Activated B cell treated with CpG ODN at 0.5 μM for 24 hours (primary cell): ENCODE measurements at regions not wholly inside any gene's neighbourhood (a gene's known extent, or its start where the extent isn't known, plus 50 kb on each side); places are given as distances from the start of the nearest gene placed in this dataset.

Source experiments
- ATAC-seq: fragments of 200-7000 bp; cut with Tn5 transposase; one replicate; pipeline ENCODE4 v1.10.0; 2021; ENCODE audit warnings: low read depth, mild to moderate bottlenecking, moderate library complexity
- CTCF ChIA-PET: fragments of 350-600 bp; sonication (Branson Sonifier 250); formaldehyde crosslinking; loops from one replicate; lab custom pipeline; 2021; ENCODE audit warnings: antibody characterized with exemption; lab: Charles Lee
- POLR2A ChIA-PET: fragments of 350-600 bp; sonication (Branson Sonifier 250); formaldehyde crosslinking; loops from one replicate; lab custom pipeline; 2021; ENCODE audit warnings: antibody characterized with exemption; lab: Charles Lee
- DNase-seq: peaks from one replicate; pipeline ENCODE4 v3.0.0; 2022
- H3K27ac Mint-ChIP-seq: one replicate; pipeline ENCODE4 v1.8.0; 2020; ENCODE audit warnings: mixed read lengths
- H3K27me3 Mint-ChIP-seq: one replicate; pipeline ENCODE4 v1.8.0; 2021; ENCODE audit warnings: mixed read lengths
- H3K36me3 Mint-ChIP-seq: one replicate; pipeline ENCODE4 v1.8.0; 2021; ENCODE audit warnings: low read depth, mixed read lengths
- H3K4me1 Mint-ChIP-seq: one replicate; pipeline ENCODE4 v1.8.0; 2021; ENCODE audit warnings: mixed read lengths
- H3K4me3 Mint-ChIP-seq: one replicate; pipeline ENCODE4 v1.8.0; 2020; ENCODE audit warnings: mild to moderate bottlenecking, mixed read lengths
- H3K9me3 Mint-ChIP-seq: one replicate; pipeline ENCODE4 v1.8.0; 2020; ENCODE audit warnings: mixed read lengths
- intact Hi-C: fragments of 100-400 bp; cut with micrococcal nuclease; formaldehyde crosslinking; loops from one replicate; pipeline ENCODE4 v1.15.1; 2024
- TF ChIP-seq, protein P1 (sequence below): fragments of 200-600 bp; IDR thresholded peaks from one replicate; pipeline ENCODE4 v1.8.0; 2022; ENCODE audit warnings: antibody characterized with exemption, mild to moderate bottlenecking

DNA sequence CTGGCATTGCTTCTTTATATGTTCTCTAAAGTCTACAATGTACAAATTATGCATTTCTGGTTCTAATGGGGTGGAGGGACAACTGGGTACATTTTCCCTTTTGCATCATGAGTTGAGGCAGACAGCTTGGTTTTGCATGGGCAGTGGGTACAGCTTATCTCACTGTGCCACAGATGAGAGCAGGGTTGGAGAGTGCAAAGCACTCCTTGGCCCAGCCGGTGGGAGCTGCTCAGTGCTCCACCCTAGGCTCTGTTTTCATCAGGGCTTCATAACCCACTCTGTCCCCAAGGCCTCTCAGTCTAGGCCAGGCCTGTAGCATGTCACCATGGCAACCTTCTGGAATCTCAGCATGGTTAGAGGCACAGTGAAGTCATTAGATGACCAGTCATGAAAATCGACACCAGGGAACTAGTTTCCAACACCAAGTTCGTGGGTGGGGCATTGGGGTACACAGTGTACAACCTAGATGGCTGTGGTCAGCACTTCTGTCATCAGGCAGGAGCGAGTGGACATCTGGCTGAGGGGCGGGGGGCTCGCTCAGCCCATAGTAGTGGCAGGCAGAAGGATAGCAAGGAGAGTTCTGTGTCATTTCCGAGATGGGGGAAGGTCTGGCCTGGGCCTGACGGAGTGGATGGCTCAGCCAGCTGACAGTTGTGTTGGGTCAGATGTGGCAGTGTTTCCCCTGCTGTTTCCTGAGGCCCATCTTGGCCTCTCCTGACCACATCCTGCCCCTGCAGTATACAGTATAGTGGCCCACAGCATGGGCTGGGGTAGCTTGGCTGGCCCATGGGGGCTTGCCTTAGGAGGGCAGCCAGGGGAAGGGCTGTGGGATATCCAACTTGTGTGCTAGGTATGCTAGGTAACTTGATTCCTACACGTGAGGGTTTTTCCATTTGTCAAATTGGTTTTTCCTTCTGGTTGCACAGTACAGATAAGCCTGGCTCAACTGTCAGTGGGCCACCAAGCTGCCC is 75.7 kb upstream of the PRR23C start:
- Mint-ChIP-seq H3K9me3 (no peaks in the 10 kb centered on the region), H3K27ac (no peak overlapping the region), H3K4me3 (no peak overlapping the region), H3K36me3 (no peaks in the 10 kb centered on the region), H3K4me1 (no peaks in the 10 kb centered on the region), H3K27me3 (no peaks in the 10 kb centered on the region)
- TF ChIP-seq, protein P1, sequence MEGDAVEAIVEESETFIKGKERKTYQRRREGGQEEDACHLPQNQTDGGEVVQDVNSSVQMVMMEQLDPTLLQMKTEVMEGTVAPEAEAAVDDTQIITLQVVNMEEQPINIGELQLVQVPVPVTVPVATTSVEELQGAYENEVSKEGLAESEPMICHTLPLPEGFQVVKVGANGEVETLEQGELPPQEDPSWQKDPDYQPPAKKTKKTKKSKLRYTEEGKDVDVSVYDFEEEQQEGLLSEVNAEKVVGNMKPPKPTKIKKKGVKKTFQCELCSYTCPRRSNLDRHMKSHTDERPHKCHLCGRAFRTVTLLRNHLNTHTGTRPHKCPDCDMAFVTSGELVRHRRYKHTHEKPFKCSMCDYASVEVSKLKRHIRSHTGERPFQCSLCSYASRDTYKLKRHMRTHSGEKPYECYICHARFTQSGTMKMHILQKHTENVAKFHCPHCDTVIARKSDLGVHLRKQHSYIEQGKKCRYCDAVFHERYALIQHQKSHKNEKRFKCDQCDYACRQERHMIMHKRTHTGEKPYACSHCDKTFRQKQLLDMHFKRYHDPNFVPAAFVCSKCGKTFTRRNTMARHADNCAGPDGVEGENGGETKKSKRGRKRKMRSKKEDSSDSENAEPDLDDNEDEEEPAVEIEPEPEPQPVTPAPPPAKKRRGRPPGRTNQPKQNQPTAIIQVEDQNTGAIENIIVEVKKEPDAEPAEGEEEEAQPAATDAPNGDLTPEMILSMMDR, result no peak
- ChIA-PET POLR2A (no interaction called here), CTCF (interaction anchor here (1.2 kb wide), 1 partner anchor 8 kb away, joined by 3 read pairs; no protein-coding TSS in a partner anchor)
- intact Hi-C loops, result no loop called here
- ATAC-seq (no peak), DNase-seq (no peak)

DNA sequence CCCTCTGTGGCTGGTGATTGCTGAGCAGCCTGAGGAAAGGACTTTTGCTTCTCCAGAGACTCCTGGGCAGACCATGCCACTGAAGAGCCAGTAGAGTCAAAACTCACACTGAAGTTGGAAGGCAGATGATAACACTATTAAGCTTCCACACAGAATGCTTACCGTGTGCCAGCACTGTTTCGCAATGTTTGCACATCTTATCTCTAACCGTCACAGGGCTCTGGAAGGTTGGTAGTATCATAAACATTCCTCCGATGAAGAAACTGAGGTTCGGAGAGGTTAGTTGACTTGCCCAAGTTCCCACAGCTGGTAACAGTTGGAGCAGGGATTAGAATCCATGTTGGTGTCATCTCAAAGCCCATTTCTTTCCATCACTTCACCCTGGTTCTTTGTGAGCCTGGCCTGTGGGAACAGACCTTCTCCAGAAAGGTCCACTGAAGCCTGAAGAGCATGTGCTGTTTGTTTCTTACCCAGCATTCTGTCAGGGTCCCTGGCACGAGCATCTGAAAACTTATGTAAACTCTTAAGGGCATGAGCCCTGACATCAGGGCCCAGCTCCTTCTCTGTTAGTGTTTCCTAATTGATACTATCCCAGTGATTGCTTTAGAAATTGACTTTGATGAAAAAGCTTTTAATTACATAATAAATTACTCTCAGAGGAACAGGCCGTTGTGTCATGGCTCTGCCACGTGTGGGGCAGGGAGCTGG is 77.0 kb upstream of the PRR23C start:
- no peak overlapping the region for H3K27ac Mint-ChIP-seq

DNA sequence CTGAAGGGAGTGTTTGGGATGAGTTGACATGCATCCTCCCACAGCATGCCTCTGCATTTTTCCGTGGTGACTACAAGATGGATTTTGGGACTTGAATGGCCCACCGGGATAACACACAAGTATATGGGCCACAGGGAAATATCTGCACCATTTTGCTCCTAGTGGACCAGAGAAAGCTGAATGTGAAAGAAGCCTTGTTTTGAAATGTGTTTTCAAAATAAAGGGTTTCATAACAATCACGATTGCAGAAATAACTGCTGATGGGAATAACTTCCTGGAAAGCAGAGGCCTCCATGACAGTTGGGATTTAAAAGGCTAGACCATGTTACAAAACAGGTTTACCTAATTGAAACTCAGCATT is 77.5 kb upstream of the PRR23C start:
- intact Hi-C loops, result no loop called here
- ChIA-PET POLR2A (no interaction called here), CTCF (no interaction called here)
- Mint-ChIP-seq H3K4me3 (no peak overlapping the region), H3K27ac (no peak overlapping the region), H3K4me1 (no peaks in the 10 kb centered on the region), H3K9me3 (no peaks in the 10 kb centered on the region), H3K27me3 (no peaks in the 10 kb centered on the region), H3K36me3 (no peaks in the 10 kb centered on the region)
- TF ChIP-seq, protein P1, result no peak
- no peak for ATAC-seq
- DNase-seq, result no peak

More for the DNA sequence above, 77.0 kb upstream of the PRR23C start:
- Mint-ChIP-seq H3K27me3 (no peaks in the 10 kb centered on the region), H3K9me3 (no peaks in the 10 kb centered on the region), H3K4me3 (no peak overlapping the region), H3K36me3 (no peaks in the 10 kb centered on the region), H3K4me1 (no peaks in the 10 kb centered on the region)
- TF ChIP-seq, protein P1, result no peak
- intact Hi-C loops, result no loop called here
- no peak for ATAC-seq
- CTCF ChIA-PET, result no interaction called here
- DNase-seq, result no peak
- POLR2A ChIA-PET, result no interaction called here

DNA sequence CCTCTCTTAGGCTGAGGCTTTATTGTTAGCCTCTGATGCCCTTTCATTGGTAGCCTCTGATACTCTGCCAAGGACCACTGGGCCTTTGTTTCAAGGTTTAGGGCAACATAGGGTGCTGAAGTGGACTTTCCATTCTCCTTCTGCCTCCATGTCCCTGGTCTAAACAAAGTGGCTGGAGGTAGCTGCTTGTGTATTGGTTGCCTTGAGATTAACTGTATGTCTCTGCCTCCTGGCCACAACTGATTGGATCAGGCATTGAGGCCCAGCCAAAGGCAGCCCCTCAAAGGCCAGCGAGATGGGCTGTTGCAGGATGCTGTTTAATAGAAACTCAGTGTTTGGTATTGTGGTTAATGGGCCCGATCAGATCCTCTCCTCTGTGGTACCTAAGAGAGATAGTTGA is 77.9 kb upstream of the PRR23C start:
- intact Hi-C loops, result no loop called here
- DNase-seq, result no peak

More for the DNA sequence above, 77.9 kb upstream of the PRR23C start:
- H3K4me3 Mint-ChIP-seq, result no peak overlapping the region
- H3K4me1 Mint-ChIP-seq, result no peaks in the 10 kb centered on the region
- no peaks in the 10 kb centered on the region for H3K36me3 Mint-ChIP-seq
- H3K27ac Mint-ChIP-seq, result no peak overlapping the region
- H3K9me3 Mint-ChIP-seq, result no peaks in the 10 kb centered on the region
- ChIA-PET POLR2A (no interaction called here), CTCF (no interaction called here)
- no peaks in the 10 kb centered on the region for H3K27me3 Mint-ChIP-seq
- TF ChIP-seq, protein P1, result no peak
- no peak for ATAC-seq
